COLO668 (cell line): ENCODE measurements at regions not wholly inside any gene's neighbourhood (a gene's known extent, or its start where the extent isn't known, plus 50 kb on each side); places are given as distances from the start of the nearest gene placed in this dataset.

Experiments used
- DNase-seq: peaks from one replicate; lab custom pipeline; 2025; ENCODE audit not compliant: unreplicated experiment; lab: John Stamatoyannopoulos, UW

- DNase-seq, result no peak
Measured at GRCh38 chr5:8314965-8315364, 446.0 kb downstream of the MTRR start.

- DNase-seq, result no peak
Measured at GRCh38 chr5:8316608-8317280, 447.8 kb downstream of the MTRR start.

- no peak for DNase-seq
Measured at GRCh38 chr5:8317335-8317734, 448.4 kb downstream of the MTRR start.

GRCh38 chr5:8320244-8320643 lies 451.3 kb downstream of the MTRR start:
- no peak for DNase-seq

- DNase-seq, result no peak
Measured at GRCh38 chr5:8321272-8321671, 452.3 kb downstream of the MTRR start.

- no peak for DNase-seq
Measured at GRCh38 chr5:8322484-8322883, 453.5 kb downstream of the MTRR start.

GRCh38 chr5:8327016-8327415 lies 458.1 kb downstream of the MTRR start:
- no peak for DNase-seq

GRCh38 chr5:8329773-8330172 lies 460.8 kb downstream of the MTRR start:
- DNase-seq, result no peak

- no peak for DNase-seq
Measured at GRCh38 chr5:8332666-8333445, 463.9 kb downstream of the MTRR start.

- no peak for DNase-seq
Measured at GRCh38 chr5:8333485-8333884, 464.5 kb downstream of the MTRR start.

GRCh38 chr5:8333977-8334376 lies 465.0 kb downstream of the MTRR start:
- DNase-seq, result no peak

GRCh38 chr5:8340261-8340660 lies 471.3 kb downstream of the MTRR start:
- DNase-seq, result no peak

- no peak for DNase-seq
Measured at GRCh38 chr5:8340739-8341344, 471.9 kb downstream of the MTRR start.

- DNase-seq, result no peak
Measured at GRCh38 chr5:8341406-8341805, 472.5 kb downstream of the MTRR start.

- no peak for DNase-seq
Measured at GRCh38 chr5:8347984-8348383, 479.0 kb downstream of the MTRR start.

- DNase-seq, result no peak
Measured at GRCh38 chr5:8349855-8350254, 480.9 kb downstream of the MTRR start.

- no peak for DNase-seq
Measured at GRCh38 chr5:8350644-8351339, 481.8 kb downstream of the MTRR start.

GRCh38 chr5:8355981-8356380 lies 487.0 kb downstream of the MTRR start:
- no peak for DNase-seq

GRCh38 chr5:8360012-8360411 lies 491.1 kb downstream of the MTRR start:
- DNase-seq, result no peak

GRCh38 chr5:8362495-8362894 lies 493.5 kb downstream of the MTRR start:
- DNase-seq, result no peak

- DNase-seq, result no peak
Measured at GRCh38 chr5:8363138-8363537, 494.2 kb downstream of the MTRR start.

- DNase-seq, result no peak
Measured at GRCh38 chr5:8366266-8366665, 497.3 kb downstream of the MTRR start.
